Adrenal gland (tissue), 9 donors: ENCODE measurements at regions not wholly inside any gene's neighbourhood (a gene's known extent, or its start where the extent isn't known, plus 50 kb on each side); places are given as distances from the start of the nearest gene placed in this dataset.

Experiments used
- DNase-seq, 7 donors: peaks; one replicate each; pipeline ENCODE4 v3.0.0-alpha.2; 2019 to 2020
- H3K27ac ChIP-seq, 5 donors: fragments of 200-600 bp; sonication (generic) in 4 of 5; 1 replicate in 3 of 5; 2 replicates in 2 of 5; pipeline versions ENCODE4 v1.5.1 to v1.8.0; 2016 to 2020; ENCODE audit warnings: mild to moderate bottlenecking in 1 of 5
- H3K27me3 ChIP-seq: fragments of 200-600 bp; 2 replicates; pipeline ENCODE4 v1.8.0; 2021
- H3K36me3 ChIP-seq, 2 donors: fragments of 200-600 bp; replicated peaks in 1 of 2; 1 replicate in 1 of 2; 2 replicates in 1 of 2; pipeline versions ENCODE4 v1.5.1 to v1.8.0; 2018 to 2022
- H3K4me1 ChIP-seq, 2 donors: fragments of 200-600 bp; replicated peaks in 1 of 2; 1 replicate in 1 of 2; 2 replicates in 1 of 2; pipeline versions ENCODE4 v1.5.1 to v1.8.0; 2018 to 2021
- H3K4me3 ChIP-seq, 4 donors: fragments of 200-600 bp; sonication (generic) in 3 of 4; one replicate each; pipeline ENCODE4 v1.5.1; 2016 to 2018
- H3K9me3 ChIP-seq, 3 donors: fragments of 200-600 bp; sonication (generic) in 1 of 3; replicated peaks in 1 of 3; 1 replicate in 2 of 3; 2 replicates in 1 of 3; pipeline versions ENCODE4 v1.5.1 to v1.8.0; 2016 to 2021
- POLR2A ChIP-seq, 2 donors: fragments of 450-650 bp; IDR thresholded peaks; one replicate each; pipeline ENCODE4 v1.6.1; 2017; ENCODE audit warnings: antibody characterized with exemption in 2 of 2, mild to moderate bottlenecking in 2 of 2, moderate library complexity in 1 of 2
- WGBS, 4 donors: extraction: QIAGEN DNeasy Blood & Tissue Kit in 2 of 4; methylation state at CpG; one replicate each; pipeline versions ENCODE4 v1.1.5 to v1.1.7; 2013 to 2017; 5-methylcytosine and 5-hydroxymethylcytosine counted together
- intact Hi-C, 2 donors: fragments of 100-400 bp; cut with DNase I; formaldehyde crosslinking; loops; one replicate each; pipeline versions ENCODE4 v1.14.1 to v1.15.0; 2022 to 2023
- TF ChIP-seq, protein P1 (sequence below), 6 experiments: fragments of 450-650 bp in 4 of 6; fragments of 200-600 bp in 2 of 6; sonication (generic) in 1 of 6; IDR thresholded peaks; 1 replicate in 5 of 6; 2 replicates in 1 of 6; pipeline versions ENCODE4 v1.5.1 to v1.8.0; 2016 to 2021; ENCODE audit warnings: antibody characterized with exemption in 6 of 6, mild to moderate bottlenecking in 2 of 6, moderate library complexity in 1 of 6
- donor health status: healthy with polysubstance abuse.
- donor health status: Bipolar disorder and iron deficiency.
- donor health status: DM: yes; HTN: yes; CAD: no.
- donor health status: DM: no; HTN: no; CAD: no.
- donor health status: DM: no; HTN: no; CAD: no.

DNA sequence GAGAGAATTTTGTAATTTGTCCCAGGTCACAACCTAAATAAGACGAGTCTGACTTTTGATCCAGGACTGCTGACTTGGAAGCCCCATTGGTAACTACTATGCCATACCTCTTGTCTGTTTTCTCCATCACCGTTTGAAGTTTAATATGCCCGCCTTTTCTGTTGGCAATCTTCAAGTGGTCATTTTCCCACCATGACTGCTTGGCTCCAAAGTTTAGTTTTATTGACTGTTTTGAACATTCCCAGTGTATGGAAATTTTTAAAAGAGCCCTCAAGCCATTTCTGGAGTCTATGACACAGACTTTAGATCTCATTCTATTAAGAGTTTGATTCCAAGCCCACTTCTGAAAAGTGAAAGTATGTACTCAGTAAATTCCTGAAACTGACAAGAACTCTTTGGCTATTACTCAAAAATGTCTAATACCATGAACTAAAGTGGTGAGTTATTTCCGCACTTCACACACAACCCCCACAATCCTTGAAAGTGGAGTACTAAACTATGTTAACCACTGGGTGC, 136.7 kb upstream of the ADAMTS9 start:
- TF ChIP-seq POLR2A (IDR thresholded peaks at IDR 0.05): no peak
- TF ChIP-seq, protein P1, sequence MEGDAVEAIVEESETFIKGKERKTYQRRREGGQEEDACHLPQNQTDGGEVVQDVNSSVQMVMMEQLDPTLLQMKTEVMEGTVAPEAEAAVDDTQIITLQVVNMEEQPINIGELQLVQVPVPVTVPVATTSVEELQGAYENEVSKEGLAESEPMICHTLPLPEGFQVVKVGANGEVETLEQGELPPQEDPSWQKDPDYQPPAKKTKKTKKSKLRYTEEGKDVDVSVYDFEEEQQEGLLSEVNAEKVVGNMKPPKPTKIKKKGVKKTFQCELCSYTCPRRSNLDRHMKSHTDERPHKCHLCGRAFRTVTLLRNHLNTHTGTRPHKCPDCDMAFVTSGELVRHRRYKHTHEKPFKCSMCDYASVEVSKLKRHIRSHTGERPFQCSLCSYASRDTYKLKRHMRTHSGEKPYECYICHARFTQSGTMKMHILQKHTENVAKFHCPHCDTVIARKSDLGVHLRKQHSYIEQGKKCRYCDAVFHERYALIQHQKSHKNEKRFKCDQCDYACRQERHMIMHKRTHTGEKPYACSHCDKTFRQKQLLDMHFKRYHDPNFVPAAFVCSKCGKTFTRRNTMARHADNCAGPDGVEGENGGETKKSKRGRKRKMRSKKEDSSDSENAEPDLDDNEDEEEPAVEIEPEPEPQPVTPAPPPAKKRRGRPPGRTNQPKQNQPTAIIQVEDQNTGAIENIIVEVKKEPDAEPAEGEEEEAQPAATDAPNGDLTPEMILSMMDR (IDR thresholded peaks at IDR 0.05): no peak
- peak overlapping the region in 1 of 5 donors; percentile 61 for H3K27ac ChIP-seq
- 70 to 80% (median 75%) methylated on average over 4 of the region's 4 CpGs for WGBS, 4 donors
- DNase-seq: no peak
- H3K36me3 ChIP-seq: no peaks in the 10 kb centered on the region
- H3K4me1 ChIP-seq: peaks cover 0 to 6% of the 10 kb centered on the region in 2 donors
- no peaks in the 10 kb centered on the region for H3K9me3 ChIP-seq
- H3K27me3 ChIP-seq: no peaks in the 10 kb centered on the region
- intact Hi-C loops: no loop called here
- H3K4me3 ChIP-seq: no peak overlapping the region

DNA sequence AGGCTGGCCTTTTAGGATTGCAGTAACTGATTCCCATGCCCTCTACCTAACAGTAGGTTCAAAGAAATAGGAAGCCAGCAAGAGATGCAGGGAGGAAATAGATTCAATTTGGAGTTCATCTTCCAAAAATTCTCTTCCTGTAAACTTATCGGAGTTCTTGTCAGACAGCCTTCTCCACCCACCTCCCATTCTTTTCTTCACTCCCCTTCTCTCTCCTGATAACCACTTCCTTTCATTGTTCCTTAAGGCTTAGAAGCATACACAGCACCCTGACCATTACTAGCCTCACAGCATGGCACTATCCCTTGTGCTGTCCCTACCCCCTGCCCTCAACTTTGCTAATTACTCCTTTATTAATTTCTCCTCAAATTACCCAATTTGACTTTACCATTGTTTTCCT, 130.4 kb upstream of the ADAMTS9 start:
- no peak overlapping the region for H3K27ac ChIP-seq
- no peak overlapping the region for H3K4me3 ChIP-seq
- H3K4me1 ChIP-seq: peaks cover 0 to 8% of the 10 kb centered on the region in 2 donors
- intact Hi-C loops: no loop called here
- no peak for DNase-seq
- TF ChIP-seq, protein P1 (IDR thresholded peaks at IDR 0.05): no peak
- TF ChIP-seq POLR2A (IDR thresholded peaks at IDR 0.05): no peak
- no peaks in the 10 kb centered on the region for H3K36me3 ChIP-seq
- H3K27me3 ChIP-seq: no peaks in the 10 kb centered on the region
- WGBS, 4 donors: 87 to 91% (median 89%) methylated on average over 1 of the region's 1 CpG
- no peaks in the 10 kb centered on the region for H3K9me3 ChIP-seq

DNA sequence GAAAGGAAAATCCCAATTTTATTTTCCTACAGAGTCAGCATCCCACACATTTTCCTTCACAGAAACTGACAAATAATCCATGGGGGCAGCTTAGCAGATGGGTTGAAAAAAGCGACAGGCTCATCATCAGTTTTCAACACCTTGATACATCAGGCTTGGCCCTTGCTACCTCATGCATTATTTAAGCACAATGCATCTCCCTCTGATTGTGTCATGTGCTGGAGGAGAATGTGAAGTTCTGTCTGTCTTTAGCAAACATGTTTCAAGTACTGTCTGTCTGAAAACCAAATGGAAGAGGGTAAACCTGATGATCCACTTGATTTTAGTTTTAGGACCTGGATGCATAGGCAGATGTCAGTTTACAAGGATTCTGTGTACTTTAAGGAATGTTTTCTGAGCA, 128.6 kb upstream of the ADAMTS9 start:
- H3K27ac ChIP-seq: no peak overlapping the region
- intact Hi-C loops: no loop called here
- TF ChIP-seq, protein P1 (IDR thresholded peaks at IDR 0.05): no peak
- no peak for TF ChIP-seq POLR2A (IDR thresholded peaks at IDR 0.05)

DNA sequence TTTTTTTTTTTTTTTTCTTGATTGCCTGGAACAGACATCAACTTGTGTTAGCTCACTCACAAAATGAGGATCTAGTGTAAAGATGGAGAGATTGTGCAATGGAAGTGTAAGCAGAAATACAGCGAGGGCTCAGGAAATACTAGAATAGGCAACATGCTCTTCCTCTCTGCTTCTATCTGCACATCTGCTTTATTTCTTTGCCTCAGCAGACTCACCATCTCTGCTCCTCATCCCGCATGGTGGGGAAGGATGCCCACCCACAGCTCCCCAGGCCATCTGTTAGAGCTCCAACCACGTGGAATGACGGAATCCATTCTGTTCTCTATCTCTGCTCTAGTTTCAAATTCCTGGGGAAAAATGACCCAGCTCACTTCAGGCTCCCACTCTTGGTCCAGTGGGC, 128.0 kb upstream of the ADAMTS9 start:
- DNase-seq: no peak
- H3K36me3 ChIP-seq: no peaks in the 10 kb centered on the region
- no peak overlapping the region for H3K4me3 ChIP-seq
- intact Hi-C loops: no loop called here
- H3K4me1 ChIP-seq: peaks cover 0 to 8% of the 10 kb centered on the region in 2 donors
- 63 to 91% (median 78%) methylated on average over 4 of the region's 4 CpGs for WGBS, 4 donors
- no peak for TF ChIP-seq POLR2A (IDR thresholded peaks at IDR 0.05)
- TF ChIP-seq, protein P1 (IDR thresholded peaks at IDR 0.05): no peak
- H3K27ac ChIP-seq: no peak overlapping the region
- no peaks in the 10 kb centered on the region for H3K27me3 ChIP-seq
- no peaks in the 10 kb centered on the region for H3K9me3 ChIP-seq

More for the DNA sequence above, 128.6 kb upstream of the ADAMTS9 start:
- Histone ChIP-seq H3K27me3 (no peaks in the 10 kb centered on the region), H3K4me1 (peaks cover 0 to 8% of the 10 kb centered on the region in 2 donors), H3K36me3 (no peaks in the 10 kb centered on the region), H3K4me3 (no peak overlapping the region), H3K9me3 (no peaks in the 10 kb centered on the region)
- no peak for DNase-seq
- 88 to 100% (median 93%) methylated on average over 1 of the region's 1 CpG for WGBS, 4 donors
